ENCODE measurements at regions not wholly inside any gene's neighbourhood (a gene's known extent, or its start where the extent isn't known, plus 50 kb on each side); places are given as distances from the start of the nearest gene placed in this dataset.

DNA sequence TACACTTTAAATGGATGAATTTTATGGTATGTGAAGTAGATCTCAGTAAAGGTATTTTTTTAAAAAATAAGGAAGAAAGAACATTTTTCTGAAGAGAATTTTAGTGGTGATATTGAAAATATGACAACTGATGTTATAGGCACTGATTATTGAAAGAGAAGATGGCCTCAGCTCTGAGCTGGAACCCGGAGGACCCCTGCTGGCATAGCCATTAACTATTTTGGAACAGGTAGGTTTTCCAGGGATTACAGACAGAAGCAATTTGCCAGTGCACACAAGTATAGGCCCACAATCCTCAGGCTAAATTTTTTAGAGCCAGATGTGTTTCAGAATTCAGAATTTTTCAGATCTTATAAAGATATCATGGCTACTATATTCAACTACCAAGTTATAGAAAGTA, 315.9 kb upstream of the GPR149 start:
- Histone ChIP-seq H3K36me3 (replicated peaks in 1 of 2; ENCODE audit: control extremely low read depth in 1 of 2, control insufficient read depth in 1 of 2, extremely low read depth in 1 of 2, insufficient read depth in 2 of 2, low read length in 1 of 2) (no peaks in the 10 kb centered on the region), H3K4me3 (ENCODE audit: control extremely low read depth in 1 of 5, extremely low read depth in 1 of 5, insufficient read depth in 1 of 5, low read depth in 2 of 5, low read length in 4 of 5) (no peak overlapping the region), H3K27ac (ENCODE audit: low read length in 2 of 2) (no peak overlapping the region), H3K4me2 (replicated peaks; ENCODE audit: low read depth, low read length, poor library complexity, severe bottlenecking) (no peak overlapping the region), H2AFZ (ENCODE audit: insufficient read depth, low read depth, low read length, poor library complexity, severe bottlenecking) (no peak overlapping the region), H4K20me1 (ENCODE audit: control insufficient read depth, insufficient read depth, low read length, poor library complexity, severe bottlenecking) (no peaks in the 10 kb centered on the region), H3K79me2 (ENCODE audit: control insufficient read depth, insufficient read depth, low read length) (no peaks in the 10 kb centered on the region), H3K9me3 (ENCODE audit: control extremely low read depth in 1 of 3, control insufficient read depth in 2 of 3, insufficient read depth in 1 of 3, low read length in 2 of 3) (peaks cover 0 to 5% (median 3%) of the 10 kb centered on the region in 3 donors), H3K27me3 (replicated peaks in 1 of 4; ENCODE audit: control extremely low read depth in 1 of 4, control insufficient read depth in 3 of 4, insufficient read depth in 4 of 4, low read length in 3 of 4) (no peaks in the 10 kb centered on the region), H3K9ac (ENCODE audit: low read length) (no peak overlapping the region), H3K4me1 (ENCODE audit: control insufficient read depth in 2 of 2, insufficient read depth in 2 of 2, low read length in 2 of 2) (no peaks in the 10 kb centered on the region)
- no peak overlapping the region for H3K4me3 Mint-ChIP-seq
- no peak for DNase-seq
- H3K27ac Mint-ChIP-seq = no peak overlapping the region
- H3K4me1 Mint-ChIP-seq = no peaks in the 10 kb centered on the region
- POLR2A ChIA-PET = no interaction called here
- CTCF ChIA-PET = no interaction called here
- H3K9me3 Mint-ChIP-seq (ENCODE audit: insufficient read depth) = no peaks in the 10 kb centered on the region
- WGBS (ENCODE audit: insufficient coverage) = 83% methylated on average over 1 of the region's 1 CpG
- ATAC-seq (ENCODE audit: low read depth) = no peak
- no peak for TF ChIP-seq EZH2 (IDR thresholded peaks at IDR 0.05; ENCODE audit: borderline replicate concordance, insufficient read depth, low read depth, low read length, poor library complexity, severe bottlenecking)
- TF ChIP-seq, protein P1, sequence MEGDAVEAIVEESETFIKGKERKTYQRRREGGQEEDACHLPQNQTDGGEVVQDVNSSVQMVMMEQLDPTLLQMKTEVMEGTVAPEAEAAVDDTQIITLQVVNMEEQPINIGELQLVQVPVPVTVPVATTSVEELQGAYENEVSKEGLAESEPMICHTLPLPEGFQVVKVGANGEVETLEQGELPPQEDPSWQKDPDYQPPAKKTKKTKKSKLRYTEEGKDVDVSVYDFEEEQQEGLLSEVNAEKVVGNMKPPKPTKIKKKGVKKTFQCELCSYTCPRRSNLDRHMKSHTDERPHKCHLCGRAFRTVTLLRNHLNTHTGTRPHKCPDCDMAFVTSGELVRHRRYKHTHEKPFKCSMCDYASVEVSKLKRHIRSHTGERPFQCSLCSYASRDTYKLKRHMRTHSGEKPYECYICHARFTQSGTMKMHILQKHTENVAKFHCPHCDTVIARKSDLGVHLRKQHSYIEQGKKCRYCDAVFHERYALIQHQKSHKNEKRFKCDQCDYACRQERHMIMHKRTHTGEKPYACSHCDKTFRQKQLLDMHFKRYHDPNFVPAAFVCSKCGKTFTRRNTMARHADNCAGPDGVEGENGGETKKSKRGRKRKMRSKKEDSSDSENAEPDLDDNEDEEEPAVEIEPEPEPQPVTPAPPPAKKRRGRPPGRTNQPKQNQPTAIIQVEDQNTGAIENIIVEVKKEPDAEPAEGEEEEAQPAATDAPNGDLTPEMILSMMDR (IDR thresholded peaks at IDR 0.05) = no peak
- intact Hi-C loops (cut with micrococcal nuclease) = no loop called here
- no peaks in the 10 kb centered on the region for H3K27me3 Mint-ChIP-seq

DNA sequence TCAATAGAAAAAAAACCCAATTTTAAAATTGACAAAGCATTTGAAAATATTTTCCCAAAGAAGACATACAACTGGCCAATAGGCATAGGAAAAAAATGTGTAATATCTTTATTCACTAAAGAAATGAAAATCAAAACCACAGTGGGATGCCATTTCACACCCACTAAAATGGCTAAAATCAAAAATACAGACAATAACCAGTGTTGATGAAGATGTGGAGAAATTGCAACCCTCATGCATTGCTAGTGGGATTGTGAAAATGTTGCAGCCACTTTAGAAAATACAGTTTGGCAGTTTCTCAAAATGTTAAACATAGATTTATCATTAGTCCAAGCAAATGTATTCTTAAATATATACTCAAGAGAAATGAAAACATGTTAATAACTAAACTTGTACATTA, 315.1 kb upstream of the GPR149 start:
- intact Hi-C loops (cut with micrococcal nuclease) = no loop called here
- Histone ChIP-seq H3K4me1 (ENCODE audit: control insufficient read depth in 2 of 2, insufficient read depth in 2 of 2, low read length in 2 of 2) (no peaks in the 10 kb centered on the region), H3K9ac (ENCODE audit: low read length) (no peak overlapping the region), H3K9me3 (ENCODE audit: control extremely low read depth in 1 of 3, control insufficient read depth in 2 of 3, insufficient read depth in 1 of 3, low read length in 2 of 3) (peaks cover 0 to 6% (median 3%) of the 10 kb centered on the region in 3 donors), H3K27ac (ENCODE audit: low read length in 2 of 2) (no peak overlapping the region), H3K79me2 (ENCODE audit: control insufficient read depth, insufficient read depth, low read length) (no peaks in the 10 kb centered on the region), H4K20me1 (ENCODE audit: control insufficient read depth, insufficient read depth, low read length, poor library complexity, severe bottlenecking) (no peaks in the 10 kb centered on the region), H3K4me2 (replicated peaks; ENCODE audit: low read depth, low read length, poor library complexity, severe bottlenecking) (no peak overlapping the region), H3K36me3 (replicated peaks in 1 of 2; ENCODE audit: control extremely low read depth in 1 of 2, control insufficient read depth in 1 of 2, extremely low read depth in 1 of 2, insufficient read depth in 2 of 2, low read length in 1 of 2) (no peaks in the 10 kb centered on the region), H3K4me3 (ENCODE audit: control extremely low read depth in 1 of 5, extremely low read depth in 1 of 5, insufficient read depth in 1 of 5, low read depth in 2 of 5, low read length in 4 of 5) (no peak overlapping the region), H3K27me3 (replicated peaks in 1 of 4; ENCODE audit: control extremely low read depth in 1 of 4, control insufficient read depth in 3 of 4, insufficient read depth in 4 of 4, low read length in 3 of 4) (no peaks in the 10 kb centered on the region), H2AFZ (ENCODE audit: insufficient read depth, low read depth, low read length, poor library complexity, severe bottlenecking) (no peak overlapping the region)
- no peaks in the 10 kb centered on the region for H3K27me3 Mint-ChIP-seq
- no peak overlapping the region for H3K4me3 Mint-ChIP-seq
- ATAC-seq (ENCODE audit: low read depth) = no peak
- ChIA-PET POLR2A (no interaction called here), CTCF (no interaction called here)
- H3K9me3 Mint-ChIP-seq (ENCODE audit: insufficient read depth) = no peaks in the 10 kb centered on the region
- TF ChIP-seq, protein P1 (IDR thresholded peaks at IDR 0.05) = no peak
- TF ChIP-seq EZH2 (IDR thresholded peaks at IDR 0.05; ENCODE audit: borderline replicate concordance, insufficient read depth, low read depth, low read length, poor library complexity, severe bottlenecking) = no peak
- H3K4me1 Mint-ChIP-seq = no peaks in the 10 kb centered on the region
- H3K27ac Mint-ChIP-seq = no peak overlapping the region
- no peak for DNase-seq

Data from B cell (primary cell).